GM21576 (cell line): ENCODE measurements at regions not wholly inside any gene's neighbourhood (a gene's known extent, or its start where the extent isn't known, plus 50 kb on each side); places are given as distances from the start of the nearest gene placed in this dataset.

Experiments
- ATAC-seq: cut with Tn5 transposase; IDR thresholded peaks from one replicate; pipeline ENCODE4 v1.9.1; 2021; ENCODE audit warnings: mild to moderate bottlenecking, moderate library complexity; ENCODE audit not compliant: unreplicated experiment

- no peak for ATAC-seq
These were observed 600.1 kb upstream of the CHORDC1 start for GRCh38 chr11:90822996-90823395.

- ATAC-seq: no peak
These were observed 595.4 kb upstream of the CHORDC1 start for GRCh38 chr11:90818196-90818745.

GRCh38 chr11:90809581-90809980 is 586.7 kb upstream of the CHORDC1 start:
- ATAC-seq: no peak

- ATAC-seq: no peak
These were observed 582.3 kb upstream of the CHORDC1 start for GRCh38 chr11:90805172-90805571.

GRCh38 chr11:90803831-90804230 is 581.0 kb upstream of the CHORDC1 start:
- no peak for ATAC-seq

GRCh38 chr11:90803366-90803765 is 580.5 kb upstream of the CHORDC1 start:
- ATAC-seq: no peak

- ATAC-seq: no peak
These were observed 575.9 kb upstream of the CHORDC1 start for GRCh38 chr11:90798769-90799168.

- no peak for ATAC-seq
These were observed 572.9 kb upstream of the CHORDC1 start for GRCh38 chr11:90795746-90796145.

GRCh38 chr11:90788961-90789360 is 566.1 kb upstream of the CHORDC1 start:
- no peak for ATAC-seq

GRCh38 chr11:90784241-90784814 is 561.5 kb upstream of the CHORDC1 start:
- ATAC-seq: no peak

GRCh38 chr11:90783111-90783510 is 560.3 kb upstream of the CHORDC1 start:
- ATAC-seq: no peak

GRCh38 chr11:90779098-90779497 is 556.2 kb upstream of the CHORDC1 start:
- no peak for ATAC-seq

- ATAC-seq: no peak
These were observed 552.8 kb upstream of the CHORDC1 start for GRCh38 chr11:90775567-90776165.

GRCh38 chr11:90774727-90775566 is 552.1 kb upstream of the CHORDC1 start:
- no peak for ATAC-seq

GRCh38 chr11:90770007-90770406 is 547.2 kb upstream of the CHORDC1 start:
- ATAC-seq: no peak

GRCh38 chr11:90766121-90766520 is 543.3 kb upstream of the CHORDC1 start:
- ATAC-seq: no peak

GRCh38 chr11:90764691-90765090 is 541.8 kb upstream of the CHORDC1 start:
- no peak for ATAC-seq

GRCh38 chr11:90757849-90758494 is 535.1 kb upstream of the CHORDC1 start:
- ATAC-seq: no peak

- ATAC-seq: no peak
These were observed 533.8 kb upstream of the CHORDC1 start for GRCh38 chr11:90756617-90757016.

- no peak for ATAC-seq
These were observed 530.7 kb upstream of the CHORDC1 start for GRCh38 chr11:90753546-90753945.

GRCh38 chr11:90747057-90747456 is 524.2 kb upstream of the CHORDC1 start:
- no peak for ATAC-seq
